ENCODE measurements at regions not wholly inside any gene's neighbourhood (a gene's known extent, or its start where the extent isn't known, plus 50 kb on each side); places are given as distances from the start of the nearest gene placed in this dataset.

GRCh38 chr9:71524516-71524915, 243.8 kb downstream of the CEMIP2 start:
- H3K27ac ChIP-seq = no peak overlapping the region
- TF ChIP-seq, protein P1, sequence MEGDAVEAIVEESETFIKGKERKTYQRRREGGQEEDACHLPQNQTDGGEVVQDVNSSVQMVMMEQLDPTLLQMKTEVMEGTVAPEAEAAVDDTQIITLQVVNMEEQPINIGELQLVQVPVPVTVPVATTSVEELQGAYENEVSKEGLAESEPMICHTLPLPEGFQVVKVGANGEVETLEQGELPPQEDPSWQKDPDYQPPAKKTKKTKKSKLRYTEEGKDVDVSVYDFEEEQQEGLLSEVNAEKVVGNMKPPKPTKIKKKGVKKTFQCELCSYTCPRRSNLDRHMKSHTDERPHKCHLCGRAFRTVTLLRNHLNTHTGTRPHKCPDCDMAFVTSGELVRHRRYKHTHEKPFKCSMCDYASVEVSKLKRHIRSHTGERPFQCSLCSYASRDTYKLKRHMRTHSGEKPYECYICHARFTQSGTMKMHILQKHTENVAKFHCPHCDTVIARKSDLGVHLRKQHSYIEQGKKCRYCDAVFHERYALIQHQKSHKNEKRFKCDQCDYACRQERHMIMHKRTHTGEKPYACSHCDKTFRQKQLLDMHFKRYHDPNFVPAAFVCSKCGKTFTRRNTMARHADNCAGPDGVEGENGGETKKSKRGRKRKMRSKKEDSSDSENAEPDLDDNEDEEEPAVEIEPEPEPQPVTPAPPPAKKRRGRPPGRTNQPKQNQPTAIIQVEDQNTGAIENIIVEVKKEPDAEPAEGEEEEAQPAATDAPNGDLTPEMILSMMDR (conservative IDR thresholded peaks at IDR 0.05) = no peak

- TF ChIP-seq, protein P1 (conservative IDR thresholded peaks at IDR 0.05) = no peak
- H3K27ac ChIP-seq = no peak overlapping the region
These were observed 247.2 kb downstream of the CEMIP2 start for GRCh38 chr9:71521132-71521531.

DNA sequence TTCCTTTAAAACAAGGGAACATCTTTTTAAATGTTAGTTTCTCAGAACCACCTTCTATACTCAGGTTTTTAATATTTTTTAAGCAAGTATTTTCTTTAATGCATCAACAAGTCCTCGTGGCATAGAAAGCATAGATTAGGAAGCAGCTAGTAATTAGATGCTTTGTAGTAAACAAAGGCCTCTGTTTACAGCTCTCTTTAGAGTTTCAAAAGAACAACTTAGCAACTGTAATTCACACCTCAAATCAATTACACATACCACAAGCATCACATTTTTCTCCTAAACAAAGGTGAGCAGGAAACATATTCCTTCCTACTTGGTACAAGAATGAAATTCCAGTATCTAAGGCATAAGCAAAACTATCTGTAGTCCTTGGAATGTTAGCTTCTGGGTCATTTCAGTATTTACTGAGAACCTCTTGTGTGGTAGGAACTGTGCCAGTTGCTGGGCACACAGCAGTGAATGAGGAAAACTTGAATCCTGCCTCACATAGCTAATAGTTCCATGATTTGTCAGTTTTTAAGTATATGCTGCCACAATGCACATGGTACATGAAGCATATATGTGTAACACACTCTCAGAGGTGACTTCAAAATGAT, 249.1 kb downstream of the CEMIP2 start:
- no peak overlapping the region for H3K27ac ChIP-seq

DNA sequence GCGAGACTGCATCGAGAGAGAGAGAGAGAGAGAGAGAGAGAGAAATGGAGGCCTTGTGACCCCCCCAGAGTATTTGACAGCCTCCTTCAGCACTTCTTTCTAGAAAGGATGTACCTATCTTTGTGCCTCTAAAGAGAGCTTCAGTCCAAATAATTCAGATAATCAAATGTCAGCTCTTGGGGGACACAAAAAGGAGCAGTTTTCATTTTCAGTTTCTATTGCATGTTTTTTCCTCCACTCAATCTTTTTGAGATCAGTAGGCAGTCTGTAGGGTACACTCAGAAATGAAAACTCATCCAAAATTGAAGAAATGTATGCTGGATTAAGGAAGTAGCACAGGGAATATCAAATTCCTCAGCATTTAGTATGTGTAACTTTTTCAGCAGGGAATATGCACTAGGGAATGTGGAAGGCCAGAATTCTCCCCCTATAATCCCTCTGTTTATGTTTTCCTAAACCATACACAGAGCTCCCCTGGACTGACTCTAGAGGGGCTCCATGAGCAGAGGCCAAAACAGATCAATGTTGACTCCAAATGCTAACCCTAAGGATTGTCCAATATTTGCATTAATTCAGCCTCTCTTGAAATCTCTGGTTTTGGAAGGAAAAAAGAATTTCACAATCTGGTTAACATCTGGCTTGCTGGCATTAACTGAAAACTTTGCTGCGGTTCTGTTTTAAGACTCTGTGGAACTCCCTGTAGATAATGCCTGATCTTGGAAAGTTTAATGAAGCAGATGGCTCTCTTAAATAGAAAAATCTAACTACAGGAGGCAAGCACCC, 250.1 kb downstream of the CEMIP2 start:
- no peak overlapping the region for H3K27ac ChIP-seq
- TF ChIP-seq, protein P1 (conservative IDR thresholded peaks at IDR 0.05) = no peak

More for the DNA sequence above, 249.1 kb downstream of the CEMIP2 start:
- TF ChIP-seq, protein P1 (conservative IDR thresholded peaks at IDR 0.05) = no peak

- TF ChIP-seq, protein P1 (conservative IDR thresholded peaks at IDR 0.05) = no peak
- H3K27ac ChIP-seq = no peak overlapping the region
These were observed 252.7 kb downstream of the CEMIP2 start for GRCh38 chr9:71515626-71516025.

GRCh38 chr9:71515107-71515506, 253.2 kb downstream of the CEMIP2 start:
- H3K27ac ChIP-seq = no peak overlapping the region
- TF ChIP-seq, protein P1 (conservative IDR thresholded peaks at IDR 0.05) = no peak

DNA sequence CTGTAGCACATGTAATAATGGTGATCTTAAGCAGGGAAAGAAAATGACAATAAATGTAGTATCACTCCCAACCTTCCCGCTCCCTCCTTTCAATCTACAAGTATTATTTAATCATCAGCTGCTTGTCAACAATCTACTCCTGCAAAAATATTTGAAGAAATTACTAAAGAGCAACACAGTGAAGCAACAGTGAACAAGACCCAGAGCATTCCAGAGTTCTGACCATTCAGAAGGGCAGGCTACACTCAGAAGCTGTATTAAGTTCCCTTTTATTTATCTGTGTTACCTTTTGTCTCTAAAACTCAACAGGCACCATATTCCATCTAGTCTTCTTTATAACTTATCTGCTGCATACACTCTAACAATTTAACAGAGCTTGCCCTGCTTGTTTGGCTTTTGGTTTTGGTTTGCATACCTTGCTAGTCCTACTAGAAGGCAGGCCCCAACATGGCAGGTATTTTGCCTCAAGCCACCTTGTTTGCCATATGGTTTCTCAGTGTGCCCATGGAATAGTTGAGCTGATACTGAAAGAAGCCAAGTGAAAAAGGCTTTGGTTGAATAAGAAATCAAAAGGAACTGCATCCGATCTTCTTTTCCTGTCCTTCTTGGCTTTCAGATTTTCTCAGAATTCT, 253.9 kb downstream of the CEMIP2 start:
- no peak overlapping the region for H3K27ac ChIP-seq
- TF ChIP-seq, protein P1 (conservative IDR thresholded peaks at IDR 0.05) = no peak
